CD14-positive monocyte (primary cell): ENCODE measurements at regions not wholly inside any gene's neighbourhood (a gene's known extent, or its start where the extent isn't known, plus 50 kb on each side); places are given as distances from the start of the nearest gene placed in this dataset.

Experiments used
- DNase-seq, 3 donors: peaks; one replicate each; pipeline ENCODE4 v3.0.0-alpha.2; 2011 to 2022
- H2AFZ ChIP-seq: 2 replicates; pipeline ENCODE4 v1.6.0; 2012; ENCODE audit warnings: mild to moderate bottlenecking, low read depth, low read length, inconsistent platforms; ENCODE audit not compliant: insufficient read depth, poor library complexity, severe bottlenecking
- H3K27ac ChIP-seq, 2 donors: 1 replicate in 1 of 2; 2 replicates in 1 of 2; pipeline ENCODE4 v1.5.1; 2012 to 2013; ENCODE audit warnings: low read length in 2 of 2, control low read depth in 1 of 2, inconsistent platforms in 1 of 2, low read depth in 1 of 2, mild to moderate bottlenecking in 1 of 2
- H3K27me3 ChIP-seq, 2 donors: one replicate each; pipeline versions ENCODE4 v1.6.0 to v1.6.1; 2011 to 2013; ENCODE audit warnings: low read length in 2 of 2; ENCODE audit not compliant: control insufficient read depth in 2 of 2, insufficient read depth in 2 of 2
- H3K36me3 ChIP-seq, 2 donors: replicated peaks in 1 of 2; 1 replicate in 1 of 2; 2 replicates in 1 of 2; pipeline versions ENCODE4 v1.5.1 to v1.6.1; 2012 to 2013; ENCODE audit warnings: low read length in 2 of 2, control low read depth in 1 of 2, inconsistent platforms in 1 of 2, mild to moderate bottlenecking in 1 of 2; ENCODE audit not compliant: insufficient read depth in 2 of 2, control insufficient read depth in 1 of 2
- H3K4me1 ChIP-seq, 2 donors: 1 replicate in 1 of 2; 2 replicates in 1 of 2; pipeline versions ENCODE4 v1.5.1 to v1.6.1; 2012 to 2013; ENCODE audit warnings: low read length in 2 of 2, control low read depth in 1 of 2, inconsistent platforms in 1 of 2, mild to moderate bottlenecking in 1 of 2, moderate library complexity in 1 of 2; ENCODE audit not compliant: insufficient read depth in 2 of 2, control insufficient read depth in 1 of 2
- H3K4me2 ChIP-seq: replicated peaks from 2 replicates; pipeline ENCODE3; 2012; ENCODE audit warnings: low read length, moderate library complexity, mild to moderate bottlenecking; ENCODE audit not compliant: poor library complexity, severe bottlenecking; ENCODE audit errors: extremely low read depth
- H3K4me3 ChIP-seq, 3 experiments: fragments of 200-600 bp in 1 of 3; sonication (generic) in 1 of 3; replicated peaks in 1 of 3; 1 replicate in 2 of 3; 2 replicates in 1 of 3; pipeline ENCODE4 v1.5.1; 2011 to 2013; ENCODE audit warnings: low read length in 3 of 3, mild to moderate bottlenecking in 3 of 3, control low read depth in 2 of 3, low read depth in 2 of 3, inconsistent platforms in 1 of 3, moderate library complexity in 1 of 3
- H3K79me2 ChIP-seq: 2 replicates; pipeline ENCODE4 v1.6.0; 2012; ENCODE audit warnings: mild to moderate bottlenecking, control low read depth, inconsistent platforms, low read length, moderate library complexity; ENCODE audit not compliant: insufficient read depth
- H3K9ac ChIP-seq: 2 replicates; pipeline ENCODE4 v1.6.0; 2017; ENCODE audit warnings: low read length, mild to moderate bottlenecking; ENCODE audit not compliant: insufficient read depth, poor library complexity, severe bottlenecking
- H3K9me3 ChIP-seq, 2 donors: replicated peaks in 1 of 2; 1 replicate in 1 of 2; 2 replicates in 1 of 2; pipeline versions ENCODE4 v1.5.1 to v1.6.1; 2012 to 2013; ENCODE audit warnings: low read length in 2 of 2, control low read depth in 1 of 2; ENCODE audit not compliant: control insufficient read depth in 1 of 2, insufficient read depth in 1 of 2
- H4K20me1 ChIP-seq: 2 replicates; pipeline ENCODE4 v1.6.0; 2012; ENCODE audit warnings: mild to moderate bottlenecking, low read length, control low read depth, moderate library complexity; ENCODE audit not compliant: insufficient read depth
- H3K27ac Mint-ChIP-seq, 7 donors: one replicate each; pipeline ENCODE4 v1.8.0; 2020; ENCODE audit warnings: mild to moderate bottlenecking in 7 of 7, mixed read lengths in 7 of 7, moderate library complexity in 6 of 7, inconsistent platforms in 2 of 7
- H3K27me3 Mint-ChIP-seq, 3 donors: one replicate each; pipeline ENCODE4 v1.8.0; 2021 to 2022; ENCODE audit warnings: low read depth in 3 of 3, mild to moderate bottlenecking in 3 of 3, mixed read lengths in 3 of 3, moderate library complexity in 3 of 3, inconsistent platforms in 1 of 3
- H3K36me3 Mint-ChIP-seq, 2 donors: one replicate each; pipeline ENCODE4 v1.8.0; 2020; ENCODE audit warnings: mixed read lengths in 2 of 2, inconsistent platforms in 1 of 2, mild to moderate bottlenecking in 1 of 2
- H3K4me1 Mint-ChIP-seq: one replicate; pipeline ENCODE4 v1.8.0; 2020; ENCODE audit warnings: mild to moderate bottlenecking, mixed read lengths
- H3K4me3 Mint-ChIP-seq, 2 donors: one replicate each; pipeline ENCODE4 v1.8.0; 2020; ENCODE audit warnings: mild to moderate bottlenecking in 2 of 2, mixed read lengths in 2 of 2, moderate library complexity in 1 of 2
- H3K9me3 Mint-ChIP-seq, 7 donors: one replicate each; pipeline ENCODE4 v1.8.0; 2020 to 2022; ENCODE audit warnings: mixed read lengths in 7 of 7, mild to moderate bottlenecking in 6 of 7, moderate library complexity in 6 of 7, inconsistent platforms in 2 of 7
- CTCF ChIP-seq: fragments of 200-600 bp; IDR thresholded peaks from one replicate; pipeline ENCODE4 v1.8.0; 2022; ENCODE audit warnings: antibody characterized with exemption, mild to moderate bottlenecking
- WGBS: methylation state at CpG from one replicate; pipeline ENCODE4 v1.1.5; 2013; ENCODE audit warnings: missing lambda C conversion rate; ENCODE audit not compliant: insufficient coverage; 5-methylcytosine and 5-hydroxymethylcytosine counted together
- intact Hi-C, 2 donors: fragments of 100-400 bp; cut with micrococcal nuclease; formaldehyde crosslinking; loops; one replicate each; pipeline versions ENCODE4 v1.15.0 to v1.15.1; 2023

GRCh38 chr19:31502536-31503170 lies 153.4 kb upstream of the TSHZ3 start:
- H3K9me3 Mint-ChIP-seq, result peaks cover 0 to 5% (median 3%) of the 10 kb centered on the region in 7 donors
- no peak overlapping the region for H2AFZ ChIP-seq
- no peak for DNase-seq
- H3K27me3 ChIP-seq, result no peaks in the 10 kb centered on the region
- H4K20me1 ChIP-seq, result no peaks in the 10 kb centered on the region
- no peaks in the 10 kb centered on the region for H3K4me1 ChIP-seq
- no peaks in the 10 kb centered on the region for H3K9me3 ChIP-seq
- peaks cover 0 to 4% (median 0%) of the 10 kb centered on the region in 3 donors for H3K27me3 Mint-ChIP-seq
- H3K4me3 ChIP-seq, result no peak overlapping the region
- no peak overlapping the region for H3K9ac ChIP-seq
- no peak overlapping the region for H3K4me3 Mint-ChIP-seq
- H3K79me2 ChIP-seq, result no peaks in the 10 kb centered on the region
- no peak for TF ChIP-seq CTCF
- intact Hi-C loops, result no loop called here
- H3K27ac Mint-ChIP-seq, result no peak overlapping the region
- H3K4me2 ChIP-seq, result no peak overlapping the region
- H3K36me3 Mint-ChIP-seq, result no peaks in the 10 kb centered on the region
- no peaks in the 10 kb centered on the region for H3K4me1 Mint-ChIP-seq
- H3K36me3 ChIP-seq, result no peaks in the 10 kb centered on the region
- 91% methylated on average over 14 of the region's 17 CpGs for WGBS
- no peak overlapping the region for H3K27ac ChIP-seq

- Histone ChIP-seq H3K4me2 (no peak overlapping the region), H3K4me1 (no peaks in the 10 kb centered on the region), H3K79me2 (no peaks in the 10 kb centered on the region), H3K36me3 (no peaks in the 10 kb centered on the region), H3K9ac (no peak overlapping the region), H4K20me1 (no peaks in the 10 kb centered on the region), H3K4me3 (no peak overlapping the region), H3K27ac (no peak overlapping the region), H3K9me3 (no peaks in the 10 kb centered on the region), H2AFZ (no peak overlapping the region), H3K27me3 (no peaks in the 10 kb centered on the region)
- intact Hi-C loops, result no loop called here
- peaks cover 0 to 4% (median 3%) of the 10 kb centered on the region in 7 donors for H3K9me3 Mint-ChIP-seq
- H3K4me1 Mint-ChIP-seq, result no peaks in the 10 kb centered on the region
- DNase-seq, result no peak
- H3K36me3 Mint-ChIP-seq, result no peaks in the 10 kb centered on the region
- peaks cover 0 to 4% (median 0%) of the 10 kb centered on the region in 3 donors for H3K27me3 Mint-ChIP-seq
- WGBS, result 80% methylated on average over 4 of the region's 9 CpGs
- no peak overlapping the region for H3K27ac Mint-ChIP-seq
- no peak for TF ChIP-seq CTCF
- no peak overlapping the region for H3K4me3 Mint-ChIP-seq
Observed at GRCh38 chr19:31503211-31503610, 154.0 kb upstream of the TSHZ3 start.
